Vagina (tissue), 2 donors: ENCODE measurements at regions not wholly inside any gene's neighbourhood (a gene's known extent, or its start where the extent isn't known, plus 50 kb on each side); places are given as distances from the start of the nearest gene placed in this dataset.

Source experiments
- CTCF ChIP-seq, 3 experiments: fragments of 450-650 bp in 2 of 3; fragments of 200-600 bp in 1 of 3; sonication (generic) in 1 of 3; IDR thresholded peaks; one replicate each; pipeline ENCODE4 v1.5.1; 2017 to 2019; ENCODE audit warnings: antibody characterized with exemption in 3 of 3, mild to moderate bottlenecking in 2 of 3, moderate library complexity in 2 of 3
- POLR2A ChIP-seq, 2 donors: fragments of 450-650 bp; IDR thresholded peaks; one replicate each; pipeline ENCODE4 v1.6.1; 2017; ENCODE audit warnings: antibody characterized with exemption in 2 of 2, mild to moderate bottlenecking in 2 of 2, moderate library complexity in 2 of 2
- POLR2AphosphoS5 ChIP-seq, 2 donors: sonication (generic); formaldehyde crosslinking; IDR thresholded peaks; one replicate each; pipeline ENCODE4 v1.9.0; 2017; ENCODE audit warnings: antibody characterized with exemption in 2 of 2, mild to moderate bottlenecking in 2 of 2, low read depth in 1 of 2; ENCODE audit not compliant: insufficient read depth in 1 of 2

- TF ChIP-seq POLR2A (IDR thresholded peaks at IDR 0.05) (no peak), CTCF (IDR thresholded peaks at IDR 0.05) (no peak), POLR2AphosphoS5 (IDR thresholded peaks at IDR 0.05; ENCODE audit: insufficient read depth in 1 of 2, low read depth in 1 of 2) (no peak)
These were observed 430.7 kb upstream of the CBLB start for GRCh38 chr3:106299300-106300098.
